Prostate gland (tissue), 2 donors: ENCODE measurements at regions not wholly inside any gene's neighbourhood (a gene's known extent, or its start where the extent isn't known, plus 50 kb on each side); places are given as distances from the start of the nearest gene placed in this dataset.

Experiments used
- DNase-seq: peaks from one replicate; pipeline ENCODE4 v3.0.0-alpha.2; 2019; ENCODE audit warnings: low spot score
- H3K27ac ChIP-seq, 2 donors: fragments of 200-600 bp; sonication (generic); 2 replicates each; pipeline ENCODE4 v1.5.1; 2017 to 2019
- H3K27me3 ChIP-seq: fragments of 200-600 bp; sonication (generic); replicated peaks from 2 replicates; pipeline ENCODE4 v1.5.1; 2019; ENCODE audit not compliant: insufficient read depth
- H3K36me3 ChIP-seq, 2 donors: fragments of 200-600 bp; sonication (generic); 1 replicate in 1 of 2; 2 replicates in 1 of 2; pipeline versions ENCODE4 v1.5.1 to v1.8.1; 2017 to 2019
- H3K4me1 ChIP-seq: fragments of 200-600 bp; sonication (generic); replicated peaks from 2 replicates; pipeline ENCODE4 v1.5.1; 2019
- H3K4me3 ChIP-seq, 2 donors: fragments of 200-600 bp; sonication (generic); 2 replicates each; pipeline ENCODE4 v1.5.1; 2017 to 2019
- H3K9me3 ChIP-seq: fragments of 200-600 bp; sonication (generic); 2 replicates; pipeline ENCODE4 v1.5.1; 2017
- POLR2A ChIP-seq: fragments of 450-650 bp; IDR thresholded peaks from one replicate; pipeline ENCODE4 v1.6.1; 2016; ENCODE audit warnings: antibody characterized with exemption, mild to moderate bottlenecking
- POLR2AphosphoS5 ChIP-seq: sonication (generic); formaldehyde crosslinking; IDR thresholded peaks from one replicate; pipeline ENCODE4 v1.6.1; 2017; ENCODE audit warnings: antibody characterized with exemption
- WGBS: methylation state at CpG from one replicate; pipeline ENCODE4 v1.1.5; 2018; 5-methylcytosine and 5-hydroxymethylcytosine counted together
- intact Hi-C: fragments of 100-400 bp; cut with DNase I; formaldehyde crosslinking; loops from one replicate; pipeline ENCODE4 v1.14.2; 2022
- TF ChIP-seq, protein P1 (sequence below), 4 experiments: fragments of 200-600 bp in 2 of 4; fragments of 450-650 bp in 2 of 4; sonication (generic) in 2 of 4; IDR thresholded peaks; 1 replicate in 3 of 4; 2 replicates in 1 of 4; pipeline ENCODE4 v1.5.1; 2016 to 2019; ENCODE audit warnings: antibody characterized with exemption in 4 of 4, mild to moderate bottlenecking in 2 of 4, moderate library complexity in 2 of 4

DNA sequence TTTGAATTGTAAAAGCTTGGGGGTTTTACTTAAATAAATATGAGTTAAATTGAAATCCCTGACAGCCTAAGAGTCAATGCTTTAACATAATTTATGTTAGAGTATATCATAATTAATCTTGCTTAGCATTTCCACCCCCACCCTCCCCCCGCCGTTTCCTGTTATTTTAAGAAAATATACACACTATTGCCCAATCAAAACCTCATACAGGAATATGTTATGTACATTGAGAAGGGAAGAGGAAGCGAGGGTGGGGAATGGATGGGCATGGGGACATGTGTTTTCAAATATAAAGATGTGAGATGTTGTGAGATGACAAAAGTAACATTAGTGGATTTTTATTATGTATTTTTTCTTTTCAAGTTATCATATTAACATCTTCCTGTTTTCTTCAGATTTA, 561.1 kb upstream of the MEF2C start:
- H3K27me3 ChIP-seq: no peaks in the 10 kb centered on the region
- TF ChIP-seq, protein P1, sequence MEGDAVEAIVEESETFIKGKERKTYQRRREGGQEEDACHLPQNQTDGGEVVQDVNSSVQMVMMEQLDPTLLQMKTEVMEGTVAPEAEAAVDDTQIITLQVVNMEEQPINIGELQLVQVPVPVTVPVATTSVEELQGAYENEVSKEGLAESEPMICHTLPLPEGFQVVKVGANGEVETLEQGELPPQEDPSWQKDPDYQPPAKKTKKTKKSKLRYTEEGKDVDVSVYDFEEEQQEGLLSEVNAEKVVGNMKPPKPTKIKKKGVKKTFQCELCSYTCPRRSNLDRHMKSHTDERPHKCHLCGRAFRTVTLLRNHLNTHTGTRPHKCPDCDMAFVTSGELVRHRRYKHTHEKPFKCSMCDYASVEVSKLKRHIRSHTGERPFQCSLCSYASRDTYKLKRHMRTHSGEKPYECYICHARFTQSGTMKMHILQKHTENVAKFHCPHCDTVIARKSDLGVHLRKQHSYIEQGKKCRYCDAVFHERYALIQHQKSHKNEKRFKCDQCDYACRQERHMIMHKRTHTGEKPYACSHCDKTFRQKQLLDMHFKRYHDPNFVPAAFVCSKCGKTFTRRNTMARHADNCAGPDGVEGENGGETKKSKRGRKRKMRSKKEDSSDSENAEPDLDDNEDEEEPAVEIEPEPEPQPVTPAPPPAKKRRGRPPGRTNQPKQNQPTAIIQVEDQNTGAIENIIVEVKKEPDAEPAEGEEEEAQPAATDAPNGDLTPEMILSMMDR (IDR thresholded peaks at IDR 0.05): no peak
- TF ChIP-seq POLR2A (no peak), POLR2AphosphoS5 (no peak)
- H3K9me3 ChIP-seq: no peaks in the 10 kb centered on the region
- H3K4me3 ChIP-seq: no peak overlapping the region
- DNase-seq: no peak
- WGBS: 82% methylated on average over 3 of the region's 3 CpGs
- intact Hi-C loops: no loop called here
- H3K4me1 ChIP-seq: no peaks in the 10 kb centered on the region
- H3K27ac ChIP-seq: no peak overlapping the region
- no peaks in the 10 kb centered on the region for H3K36me3 ChIP-seq

DNA sequence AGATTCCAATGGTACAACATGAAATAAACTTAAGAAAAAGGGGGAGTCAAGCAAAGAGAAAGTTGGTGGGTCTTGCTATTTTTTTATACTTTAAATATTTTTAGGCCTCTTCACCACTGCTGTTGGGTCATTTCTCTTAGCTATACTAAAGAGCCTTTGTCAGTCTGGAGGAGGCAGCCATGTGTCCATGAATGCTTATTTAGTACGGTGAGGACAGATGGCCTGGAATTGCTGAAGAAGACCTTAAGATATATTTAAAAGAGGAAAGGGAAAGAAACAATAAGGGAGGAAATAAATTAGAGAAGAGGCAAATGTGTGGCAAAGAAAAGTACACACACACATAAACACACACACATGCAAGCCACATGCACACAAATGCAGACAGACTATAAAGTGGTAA, 560.5 kb upstream of the MEF2C start:
- Histone ChIP-seq H3K4me1 (no peaks in the 10 kb centered on the region), H3K27me3 (no peaks in the 10 kb centered on the region), H3K9me3 (no peaks in the 10 kb centered on the region), H3K27ac (no peak overlapping the region), H3K36me3 (no peaks in the 10 kb centered on the region), H3K4me3 (no peak overlapping the region)
- intact Hi-C loops: no loop called here
- DNase-seq: no peak
- WGBS: 78% methylated on average over 1 of the region's 1 CpG
- no peak for TF ChIP-seq POLR2A
- TF ChIP-seq POLR2AphosphoS5: no peak
- TF ChIP-seq, protein P1 (IDR thresholded peaks at IDR 0.05): no peak

DNA sequence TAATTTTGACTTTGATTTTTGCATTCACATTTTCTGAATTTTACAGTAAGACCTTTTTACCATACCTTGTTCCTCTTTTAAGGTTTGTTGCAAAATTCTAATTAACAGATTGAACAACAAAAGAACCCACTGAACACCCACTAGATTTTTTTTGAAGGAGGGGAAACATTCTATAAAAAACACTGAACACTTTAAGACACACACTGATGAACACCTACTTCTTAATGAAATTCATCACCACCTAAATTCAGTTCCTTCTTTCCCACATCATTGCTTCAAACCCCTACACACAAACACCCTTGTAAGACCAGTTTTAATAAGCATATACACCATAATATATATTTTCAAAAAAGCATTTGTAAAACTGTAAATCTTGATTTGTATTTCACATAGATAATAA, 559.0 kb upstream of the MEF2C start:
- H3K9me3 ChIP-seq: no peaks in the 10 kb centered on the region
- intact Hi-C loops: no loop called here
- no peak overlapping the region for H3K27ac ChIP-seq
- no peak for TF ChIP-seq POLR2AphosphoS5
- no peak for TF ChIP-seq POLR2A
- TF ChIP-seq, protein P1 (IDR thresholded peaks at IDR 0.05): no peak
- H3K4me3 ChIP-seq: no peak overlapping the region
- DNase-seq: no peak
- H3K4me1 ChIP-seq: no peaks in the 10 kb centered on the region
- no peaks in the 10 kb centered on the region for H3K27me3 ChIP-seq
- no peaks in the 10 kb centered on the region for H3K36me3 ChIP-seq

DNA sequence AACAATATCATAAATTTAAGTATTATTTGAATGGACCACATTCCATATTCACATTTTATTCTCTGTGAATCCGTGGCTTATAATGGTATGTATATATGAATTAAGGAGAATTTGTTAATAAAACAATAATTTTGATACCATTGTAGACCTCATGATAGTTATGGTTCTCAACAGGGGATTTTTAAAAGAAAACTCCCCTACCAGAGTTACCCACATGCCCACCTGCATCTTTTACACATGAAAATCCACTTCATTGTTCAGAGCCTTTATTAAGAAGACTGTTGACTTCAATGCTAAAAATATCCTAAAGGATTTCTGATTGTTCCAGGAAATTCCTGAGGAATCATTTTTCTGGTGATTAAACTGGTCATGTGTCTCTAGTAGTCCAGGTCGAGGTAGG, 557.7 kb upstream of the MEF2C start:
- no peaks in the 10 kb centered on the region for H3K9me3 ChIP-seq
- no peaks in the 10 kb centered on the region for H3K4me1 ChIP-seq
- no peak for DNase-seq
- no peak overlapping the region for H3K27ac ChIP-seq
- no peak overlapping the region for H3K4me3 ChIP-seq
- intact Hi-C loops: no loop called here
- whole genome bisulfite sequencing: 89% methylated on average over 2 of the region's 2 CpGs
- TF ChIP-seq POLR2AphosphoS5 (no peak), POLR2A (no peak)
- TF ChIP-seq, protein P1 (IDR thresholded peaks at IDR 0.05): no peak
- H3K36me3 ChIP-seq: no peaks in the 10 kb centered on the region
- H3K27me3 ChIP-seq: no peaks in the 10 kb centered on the region

DNA sequence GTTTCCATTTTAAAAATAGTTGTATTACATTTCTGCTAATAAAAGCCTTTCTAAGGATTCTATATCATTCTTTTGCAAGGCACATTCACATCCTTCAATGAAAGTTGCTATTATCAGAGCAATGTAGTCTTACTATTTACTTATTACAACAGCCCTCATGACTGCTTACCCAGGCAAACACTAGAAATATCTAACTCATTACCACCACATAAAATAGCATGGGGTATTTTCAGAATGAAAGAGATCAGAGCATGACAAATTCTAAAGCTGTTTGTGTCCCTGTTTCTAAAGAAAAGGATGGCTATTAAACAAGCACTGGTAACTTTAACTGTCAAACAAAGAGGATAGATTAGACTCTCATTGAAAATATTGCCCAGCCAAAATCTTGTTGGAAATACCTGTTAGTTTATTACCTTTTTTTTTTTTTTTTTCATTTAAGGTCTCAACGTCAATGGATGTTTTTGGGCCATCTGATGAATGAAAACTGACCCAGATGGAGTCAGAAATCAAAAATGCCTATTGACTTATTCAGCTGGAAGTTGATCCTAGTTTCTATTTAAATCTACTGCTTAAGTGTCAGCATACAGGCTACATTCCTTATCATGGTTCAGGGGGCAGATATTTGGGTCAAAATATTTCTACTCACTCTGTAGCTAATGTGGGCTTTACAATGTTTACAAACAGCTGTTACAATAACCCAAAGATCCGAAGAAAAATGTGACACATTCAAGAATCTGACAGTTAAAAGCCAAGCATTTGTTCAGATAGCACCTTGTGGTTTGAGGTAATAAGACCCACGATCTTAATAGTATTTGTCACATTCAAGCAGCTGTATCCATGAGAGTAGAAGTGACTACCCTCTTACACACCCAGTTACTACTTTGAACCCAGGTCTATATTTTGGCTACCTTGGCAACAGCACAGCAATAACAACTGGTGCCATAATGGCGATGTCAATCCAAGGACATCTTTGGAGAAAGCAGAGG, 554.8 kb upstream of the MEF2C start:
- Histone ChIP-seq H3K9me3 (no peaks in the 10 kb centered on the region), H3K27me3 (no peaks in the 10 kb centered on the region), H3K36me3 (no peaks in the 10 kb centered on the region), H3K4me1 (no peaks in the 10 kb centered on the region), H3K27ac (no peak overlapping the region), H3K4me3 (no peak overlapping the region)
- TF ChIP-seq, protein P1 (IDR thresholded peaks at IDR 0.05): no peak
- TF ChIP-seq POLR2AphosphoS5: no peak
- TF ChIP-seq POLR2A: no peak
- intact Hi-C loops: no loop called here
- no peak for DNase-seq
- 48% methylated on average over 4 of the region's 4 CpGs for WGBS
